ENCODE measurements at regions not wholly inside any gene's neighbourhood (a gene's known extent, or its start where the extent isn't known, plus 50 kb on each side); places are given as distances from the start of the nearest gene placed in this dataset.
"Not testable (repeated sequence)": the region's sequence is repeated elsewhere in the genome, so short reads cannot be mapped to it uniquely, and the experiment has no call there.

- not testable (repeated sequence) for TF ChIP-seq CTCF, POLR2A (IDR thresholded peaks at IDR 0.05)
Observed at GRCh38 chr2:95693071-95693846, 101.5 kb downstream of the TRIM43 start.
